IMR-90 (cell line): ENCODE measurements at regions not wholly inside any gene's neighbourhood (a gene's known extent, or its start where the extent isn't known, plus 50 kb on each side); places are given as distances from the start of the nearest gene placed in this dataset.

Source experiments
- ATAC-seq: fragments of 200-7000 bp; cut with Tn5 transposase; 2 replicates; pipeline ENCODE4 v1.9.1; 2020; ENCODE audit warnings: low read depth, mild to moderate bottlenecking, moderate library complexity
- BruUV-seq: library from RNA; stranded (reverse); fragments of 400-500 nt; replicated peaks from 2 replicates; lab custom pipeline; 2021; lab: Mats Ljungman, UMichigan
- CTCF ChIA-PET: fragments of 300-600 bp; formaldehyde crosslinking; extraction: SDS; loops from one replicate; lab custom pipeline; 2021; ENCODE audit warnings: antibody characterized with exemption; lab: Yijun Ruan, JAX
- POLR2A ChIA-PET: fragments of 300-600 bp; sonication (Branson Sonifier 250); formaldehyde crosslinking; loops from one replicate; lab custom pipeline; 2022; ENCODE audit warnings: antibody characterized with exemption; ENCODE audit not compliant: unreplicated experiment; lab: Charles Lee
- DNase-seq: peaks from one replicate; pipeline ENCODE4 v3.0.0; 2013
- H2AFZ ChIP-seq: replicated peaks from 2 replicates; pipeline ENCODE3; 2013; ENCODE audit warnings: low read length, mild to moderate bottlenecking; ENCODE audit not compliant: poor library complexity
- H2AK5ac ChIP-seq: 2 replicates; pipeline ENCODE4 v1.6.1; 2013; ENCODE audit warnings: low read depth, low read length, inconsistent platforms
- H2AK9ac ChIP-seq: replicated peaks from 2 replicates; pipeline ENCODE3; 2013; ENCODE audit warnings: mild to moderate bottlenecking, low read depth, low read length, moderate library complexity; ENCODE audit not compliant: poor library complexity
- H2BK120ac ChIP-seq: 2 replicates; pipeline ENCODE4 v1.6.1; 2013; ENCODE audit warnings: low read depth, low read length, inconsistent platforms
- H2BK15ac ChIP-seq: 3 replicates; pipeline ENCODE4 v1.6.1; 2013; ENCODE audit warnings: low read depth, low read length, inconsistent platforms
- H2BK20ac ChIP-seq: 2 replicates; pipeline ENCODE4 v1.6.1; 2013; ENCODE audit warnings: low read depth, mild to moderate bottlenecking, inconsistent platforms, low read length, moderate library complexity
- H2BK5ac ChIP-seq: 2 replicates; pipeline ENCODE4 v1.6.1; 2013; ENCODE audit warnings: mild to moderate bottlenecking, low read depth, low read length, inconsistent platforms; ENCODE audit not compliant: poor library complexity, severe bottlenecking
- H3K14ac ChIP-seq: replicated peaks from 2 replicates; pipeline ENCODE4 v1.6.1; 2013; ENCODE audit warnings: low read depth, low read length, inconsistent platforms
- H3K18ac ChIP-seq: 2 replicates; pipeline ENCODE4 v1.6.1; 2013; ENCODE audit warnings: low read depth, low read length, control low read depth
- H3K23ac ChIP-seq: 2 replicates; pipeline ENCODE4 v1.6.1; 2013; ENCODE audit warnings: low read depth, low read length, inconsistent platforms
- H3K27ac ChIP-seq: 2 replicates; pipeline ENCODE4 v1.5.1; 2013; ENCODE audit warnings: mild to moderate bottlenecking, control low read depth, low read length; ENCODE audit not compliant: insufficient read depth
- H3K27me3 ChIP-seq: 2 replicates; pipeline ENCODE4 v1.6.1; 2013; ENCODE audit warnings: low read length; ENCODE audit not compliant: control insufficient read depth, insufficient read depth
- H3K36me3 ChIP-seq: 2 replicates; pipeline ENCODE4 v1.6.1; 2013; ENCODE audit warnings: low read length, mixed read lengths; ENCODE audit not compliant: control insufficient read depth, insufficient read depth
- H3K4ac ChIP-seq: 2 replicates; pipeline ENCODE4 v1.6.1; 2013; ENCODE audit warnings: low read depth, low read length, inconsistent platforms
- H3K4me1 ChIP-seq: 2 replicates; pipeline ENCODE4 v1.6.1; 2013; ENCODE audit warnings: low read length, mixed read lengths; ENCODE audit not compliant: control insufficient read depth, insufficient read depth
- H3K4me2 ChIP-seq: 2 replicates; pipeline ENCODE4 v1.6.1; 2013; ENCODE audit warnings: low read depth, mild to moderate bottlenecking, control low read depth, low read length, moderate library complexity
- H3K4me3 ChIP-seq: 2 replicates; pipeline ENCODE4 v1.5.1; 2013; ENCODE audit warnings: low read depth, mild to moderate bottlenecking, control low read depth, low read length, moderate library complexity; ENCODE audit not compliant: insufficient read depth
- H3K56ac ChIP-seq: 2 replicates; pipeline ENCODE4 v1.6.1; 2013; ENCODE audit warnings: low read length, inconsistent platforms; ENCODE audit not compliant: insufficient read depth; ENCODE audit errors: extremely low read depth
- H3K79me1 ChIP-seq, 2 experiments: 2 replicates each; pipeline ENCODE4 v1.6.1; 2013; ENCODE audit warnings: low read length in 2 of 2, inconsistent platforms in 1 of 2, low read depth in 1 of 2
- H3K9ac ChIP-seq: 2 replicates; pipeline ENCODE4 v1.6.1; 2013; ENCODE audit warnings: low read depth, low read length, control low read depth
- H3K9me1 ChIP-seq: 2 replicates; pipeline ENCODE4 v1.6.1; 2013; ENCODE audit warnings: low read length, inconsistent platforms; ENCODE audit not compliant: insufficient read depth
- H3K9me3 ChIP-seq: 2 replicates; pipeline ENCODE4 v1.6.1; 2013; ENCODE audit warnings: low read length; ENCODE audit not compliant: control insufficient read depth, insufficient read depth
- H4K20me1 ChIP-seq: 2 replicates; pipeline ENCODE4 v1.6.1; 2013; ENCODE audit warnings: low read length, inconsistent platforms; ENCODE audit not compliant: insufficient read depth
- H4K5ac ChIP-seq: 2 replicates; pipeline ENCODE4 v1.6.1; 2013; ENCODE audit warnings: mild to moderate bottlenecking, low read depth, low read length, control low read depth
- H4K8ac ChIP-seq, 2 experiments: 2 replicates each; pipeline ENCODE4 v1.6.1; 2013; ENCODE audit warnings: low read depth in 2 of 2, low read length in 2 of 2, control low read depth in 1 of 2, inconsistent platforms in 1 of 2
- H4K91ac ChIP-seq: 2 replicates; pipeline ENCODE4 v1.6.1; 2013; ENCODE audit warnings: low read depth, low read length, inconsistent platforms; ENCODE audit not compliant: insufficient read depth
- BHLHE40 ChIP-seq: fragments of 150-350 bp; IDR thresholded peaks from 2 replicates; pipeline ENCODE4 v1.6.1; 2016; ENCODE audit warnings: mild to moderate bottlenecking, low read depth, low read length
- CEBPB ChIP-seq: IDR thresholded peaks from 2 replicates; pipeline ENCODE4 v1.6.1; 2012; ENCODE audit warnings: low read depth, low read length, improper control_type of control experiment
- CHD1 ChIP-seq: IDR thresholded peaks from 2 replicates; pipeline ENCODE4 v1.6.1; 2012; ENCODE audit warnings: low read depth, low read length, improper control_type of control experiment
- CTCF ChIP-seq: conservative IDR thresholded peaks from 2 replicates; pipeline ENCODE4 v1.5.1; 2012; ENCODE audit warnings: mild to moderate bottlenecking, low read depth, low read length, improper control_type of control experiment
- ELK1 ChIP-seq: fragments of 150-350 bp; IDR thresholded peaks from 2 replicates; pipeline ENCODE4 v1.6.1; 2016; ENCODE audit warnings: low read depth, mild to moderate bottlenecking, low read length, moderate library complexity, borderline replicate concordance
- FOS ChIP-seq: fragments of 150-350 bp; IDR thresholded peaks from 2 replicates; pipeline ENCODE4 v1.6.1; 2016; ENCODE audit warnings: low read depth, low read length
- MAFK ChIP-seq: IDR thresholded peaks from 2 replicates; pipeline ENCODE4 v1.6.1; 2012; ENCODE audit warnings: low read depth, low read length, improper control_type of control experiment
- MAZ ChIP-seq: IDR thresholded peaks from 2 replicates; pipeline ENCODE4 v1.6.1; 2012; ENCODE audit warnings: low read depth, mild to moderate bottlenecking, low read length, improper control_type of control experiment, moderate library complexity, borderline replicate concordance
- MXI1 ChIP-seq: IDR thresholded peaks from 2 replicates; pipeline ENCODE4 v1.6.1; 2012; ENCODE audit warnings: low read depth, mild to moderate bottlenecking, low read length, moderate library complexity, borderline replicate concordance
- NFE2L2 ChIP-seq: fragments of 150-350 bp; IDR thresholded peaks from 2 replicates; pipeline ENCODE4 v1.6.1; 2016; ENCODE audit warnings: low read depth, mild to moderate bottlenecking, low read length
- POLR2A ChIP-seq: IDR thresholded peaks from 2 replicates; pipeline ENCODE4 v1.6.1; 2012; ENCODE audit warnings: mild to moderate bottlenecking, low read depth, low read length
- RAD21 ChIP-seq: IDR thresholded peaks from 2 replicates; pipeline ENCODE4 v1.6.1; 2012; ENCODE audit warnings: low read length, improper control_type of control experiment
- RCOR1 ChIP-seq: IDR thresholded peaks from 2 replicates; pipeline ENCODE4 v1.6.1; 2012; ENCODE audit warnings: mild to moderate bottlenecking, low read length, improper control_type of control experiment; ENCODE audit not compliant: insufficient replicate concordance
- RFX5 ChIP-seq: IDR thresholded peaks from 2 replicates; pipeline ENCODE4 v1.8.0; 2012; ENCODE audit warnings: low read depth, mild to moderate bottlenecking, low read length, moderate library complexity
- SMC3 ChIP-seq: fragments of 150-350 bp; IDR thresholded peaks from 2 replicates; pipeline ENCODE4 v1.6.1; 2016; ENCODE audit warnings: low read depth, mild to moderate bottlenecking, antibody characterized with exemption, low read length, moderate library complexity
- USF2 ChIP-seq: fragments of 150-350 bp; IDR thresholded peaks from 2 replicates; pipeline ENCODE4 v1.6.1; 2017; ENCODE audit warnings: mild to moderate bottlenecking, antibody characterized with exemption, low read length, low read depth
- WGBS, 2 experiments: methylation state at CpG; one replicate each; pipeline versions ENCODE4 v1.1.5 to v1.1.7; 2013; ENCODE audit warnings: missing lambda C conversion rate in 2 of 2; ENCODE audit not compliant: insufficient read length in 1 of 2; ENCODE audit errors: extremely low coverage in 2 of 2; 5-methylcytosine and 5-hydroxymethylcytosine counted together
- dilution Hi-C: fragments of 300-500 bp; cut with HindIII; formaldehyde crosslinking; loops from one replicate; pipeline ENCODE4 v1.14.3; 2018; ENCODE audit warnings: low sequenced_read_pairs; ENCODE audit not compliant: unreplicated experiment
- in situ Hi-C: fragments of 300-500 bp; cut with MboI; formaldehyde crosslinking; loops from 3 replicates; pipeline ENCODE4 v1.14.3; 2019; ENCODE audit warnings: low sequenced_read_pairs, inconsistent platforms, mixed read lengths
- intact Hi-C: fragments of 100-400 bp; cut with micrococcal nuclease; formaldehyde crosslinking; loops from 2 replicates; pipeline ENCODE4 v1.10.0; 2022

GRCh38 chr4:123501733-123502132, 105.1 kb downstream of the SPRY1 start:
- no peak overlapping the region for H4K8ac ChIP-seq
- TF ChIP-seq RAD21 = no peak
- TF ChIP-seq FOS = no peak
- TF ChIP-seq RFX5 = no peak
- TF ChIP-seq RCOR1 = no peak
- TF ChIP-seq CTCF = no peak
- no peak for TF ChIP-seq MXI1
- no peak for TF ChIP-seq CEBPB
- TF ChIP-seq NFE2L2 = no peak
- TF ChIP-seq POLR2A = no peak
- no peak for TF ChIP-seq SMC3
- no peak for TF ChIP-seq USF2
- no peak for TF ChIP-seq MAFK
- no peak for TF ChIP-seq CHD1
- no peak for TF ChIP-seq BHLHE40
- TF ChIP-seq ELK1 = no peak
- no peak for TF ChIP-seq MAZ
- dilution Hi-C loops = no loop called here
- no peak overlapping the region for H3K9ac ChIP-seq
- no peak overlapping the region for H3K4ac ChIP-seq
- ATAC-seq (no peak), DNase-seq (no peak)
- WGBS, 2 experiments = no CpG with 5 or more reads among the region's 1 CpG
- no TSS peak for BruUV-seq
- H3K27ac ChIP-seq = no peak overlapping the region
- no peak overlapping the region for H3K4me2 ChIP-seq
- no peak overlapping the region for H3K14ac ChIP-seq
- no peaks in the 10 kb centered on the region; the same call in 1 of the 2 replicates for H3K4me1 ChIP-seq
- no peaks in the 10 kb centered on the region for H4K20me1 ChIP-seq
- no peak overlapping the region for H2BK20ac ChIP-seq
- POLR2A ChIA-PET = no interaction called here
- H2AK9ac ChIP-seq = no peak overlapping the region
- H3K27me3 ChIP-seq = no peaks in the 10 kb centered on the region
- H2AFZ ChIP-seq = no peak overlapping the region
- no peak overlapping the region for H4K91ac ChIP-seq
- no peak overlapping the region for H4K5ac ChIP-seq
- H2BK5ac ChIP-seq = no peak overlapping the region
- peaks cover 8% of the 10 kb centered on the region; the same call in 1 of the 2 replicates for H3K9me1 ChIP-seq
- in situ Hi-C loops = no loop called here
- intact Hi-C loops = no loop called here
- H3K79me1 ChIP-seq = no peaks in the 10 kb centered on the region
- no peaks in the 10 kb centered on the region for H3K36me3 ChIP-seq
- no peak overlapping the region for H3K4me3 ChIP-seq
- CTCF ChIA-PET = interaction anchor here (0.6 kb wide), 1 partner anchor 34 kb away, joined by 3 read pairs; no protein-coding TSS in a partner anchor
- no peak overlapping the region for H3K56ac ChIP-seq
- no peak overlapping the region for H2BK15ac ChIP-seq
- H3K23ac ChIP-seq = no peak overlapping the region
- H2AK5ac ChIP-seq = no peak overlapping the region
- H3K18ac ChIP-seq = no peak overlapping the region
- no peak overlapping the region for H2BK120ac ChIP-seq
- H3K9me3 ChIP-seq = no peaks in the 10 kb centered on the region
